Globus pallidus (tissue), 1 donor: ENCODE measurements at regions not wholly inside any gene's neighbourhood (a gene's known extent, or its start where the extent isn't known, plus 50 kb on each side); places are given as distances from the start of the nearest gene placed in this dataset.
"Not testable (repeated sequence)": the region's sequence is repeated elsewhere in the genome, so short reads cannot be mapped to it uniquely, and the experiment has no call there.

Experiments
- DNase-seq: peaks from one replicate; pipeline ENCODE4 v3.0.0-alpha.2; 2015; ENCODE audit warnings: low spot score

DNA sequence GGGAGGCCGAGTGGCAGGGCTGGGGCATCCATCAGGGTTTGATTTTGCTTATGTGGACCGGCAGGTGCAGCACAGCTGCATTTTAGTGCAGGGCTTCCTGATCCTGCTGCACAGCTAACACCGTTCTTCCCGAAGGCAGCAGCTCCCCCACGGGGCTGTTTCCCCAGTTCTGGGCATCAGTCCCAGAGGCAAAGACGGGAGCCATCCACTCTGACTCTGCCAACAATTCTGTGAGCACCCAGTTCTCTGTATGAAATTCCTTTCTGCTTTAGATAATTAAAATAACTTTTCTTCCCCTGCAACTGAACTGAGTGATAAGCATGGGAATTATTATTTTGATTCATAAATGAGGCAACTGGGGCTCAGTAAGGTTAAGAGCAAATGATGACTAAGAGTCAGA lies 262.9 kb upstream of the ATP10A start:
- peak; percentile 15 for DNase-seq

DNA sequence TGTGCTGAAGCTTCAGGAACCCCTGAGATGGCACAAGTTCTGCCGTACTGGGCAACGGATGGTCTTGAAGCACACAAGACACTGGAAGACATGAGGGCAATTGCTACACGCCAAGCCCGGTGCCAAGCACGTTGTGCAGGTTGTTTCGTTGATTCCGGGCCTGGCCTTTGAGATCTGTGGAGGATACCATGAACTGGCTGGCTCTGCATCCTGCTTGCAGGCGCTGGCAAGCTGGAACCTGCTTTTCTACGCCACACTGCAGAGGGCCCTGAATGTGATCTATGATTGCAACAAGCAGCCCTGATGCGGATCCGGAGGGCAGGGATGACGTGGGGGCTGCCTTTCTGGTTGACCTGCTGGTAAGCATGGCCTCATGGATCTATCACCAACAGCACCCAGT lies 262.5 kb upstream of the ATP10A start:
- no peak for DNase-seq

DNA sequence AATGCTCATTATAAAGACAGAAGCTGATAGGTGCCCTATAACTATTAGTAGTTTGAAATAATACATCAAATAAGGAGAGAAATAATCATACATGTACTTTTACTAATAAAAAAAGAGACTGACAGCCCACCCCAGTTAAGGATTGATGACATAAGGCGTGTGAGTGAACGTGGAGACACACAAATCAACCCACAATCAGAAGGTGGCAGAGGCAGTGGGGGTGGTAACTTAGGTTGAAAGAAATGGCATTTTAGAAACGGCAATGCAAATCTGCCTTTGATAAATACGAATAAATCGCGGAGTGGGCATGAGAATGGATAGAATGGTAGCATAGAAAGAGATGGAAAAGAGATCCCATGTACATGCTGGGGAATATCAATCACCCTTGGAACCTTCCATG lies 256.2 kb upstream of the ATP10A start:
- no peak for DNase-seq

DNA sequence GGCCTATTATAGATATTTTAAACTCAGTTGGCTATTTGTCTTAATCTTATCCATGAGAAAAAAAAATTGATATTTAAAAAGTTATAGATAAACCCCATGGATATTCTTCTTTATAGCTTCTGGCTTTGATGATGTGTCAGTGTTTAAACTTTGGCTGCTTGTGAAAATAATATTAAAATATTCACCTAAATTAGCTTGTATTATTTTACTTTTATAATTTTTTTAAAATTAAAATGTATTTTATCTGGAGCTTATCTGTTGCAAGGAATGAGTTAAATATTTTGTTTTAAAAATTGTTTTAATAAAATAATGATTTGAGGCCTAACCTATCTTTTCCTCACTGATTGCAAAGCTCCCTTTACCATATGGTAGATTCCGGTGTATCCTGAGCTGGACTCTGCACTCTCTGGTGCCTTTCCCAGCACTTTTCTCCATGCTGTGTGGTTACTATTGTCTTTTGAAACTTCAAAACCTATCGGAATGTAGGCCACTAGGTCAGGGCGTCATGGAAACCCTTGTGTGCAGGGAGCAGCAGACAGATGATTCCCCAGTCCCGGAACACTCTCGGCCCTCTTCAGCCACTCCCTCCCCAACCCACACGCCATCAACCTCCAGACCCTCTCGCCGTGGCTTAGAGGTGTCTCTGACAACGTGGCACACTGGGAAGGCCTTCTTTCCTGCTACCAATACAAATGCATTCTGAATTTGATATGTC lies 252.3 kb upstream of the ATP10A start:
- DNase-seq: no peak

DNA sequence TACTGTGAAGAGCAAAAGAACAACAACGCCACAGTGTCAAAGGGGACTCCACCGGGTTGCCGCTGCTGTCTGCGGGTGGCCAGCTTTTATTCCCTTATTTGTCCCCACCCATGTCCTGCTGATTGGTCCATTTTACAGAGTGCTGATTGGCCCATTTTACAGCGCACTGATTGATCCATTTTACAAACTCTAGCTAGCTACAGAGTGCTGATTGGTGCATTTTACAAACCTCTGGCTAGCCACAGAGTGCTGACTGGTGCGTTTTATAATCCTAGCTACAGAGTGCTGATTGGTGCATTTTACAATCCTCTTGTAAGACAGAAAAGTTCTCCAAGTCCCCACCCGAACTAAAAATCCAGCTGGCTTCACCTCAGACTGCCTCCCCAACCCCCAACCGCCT lies 251.0 kb upstream of the ATP10A start:
- DNase-seq: not testable (repeated sequence)

DNA sequence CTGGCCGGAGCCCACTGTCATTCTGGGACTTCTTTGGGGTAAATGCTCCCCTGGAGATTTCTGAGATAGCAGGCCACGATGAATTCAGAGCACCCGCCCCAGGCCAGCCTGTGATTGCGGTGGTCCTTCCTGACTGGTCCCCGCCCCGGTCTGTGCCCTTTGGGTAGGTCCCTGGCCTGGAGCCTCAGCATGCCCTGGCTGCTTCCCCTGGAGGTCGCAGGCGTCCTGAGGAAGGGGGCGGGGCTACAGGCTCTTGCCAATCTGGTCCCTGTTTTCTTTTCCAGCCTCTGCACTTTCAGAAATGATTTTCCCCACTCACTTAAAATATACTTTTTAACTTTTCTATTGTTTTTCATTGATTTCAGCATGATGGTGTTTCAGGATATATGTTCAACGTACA lies 250.2 kb upstream of the ATP10A start:
- DNase-seq: no peak

DNA sequence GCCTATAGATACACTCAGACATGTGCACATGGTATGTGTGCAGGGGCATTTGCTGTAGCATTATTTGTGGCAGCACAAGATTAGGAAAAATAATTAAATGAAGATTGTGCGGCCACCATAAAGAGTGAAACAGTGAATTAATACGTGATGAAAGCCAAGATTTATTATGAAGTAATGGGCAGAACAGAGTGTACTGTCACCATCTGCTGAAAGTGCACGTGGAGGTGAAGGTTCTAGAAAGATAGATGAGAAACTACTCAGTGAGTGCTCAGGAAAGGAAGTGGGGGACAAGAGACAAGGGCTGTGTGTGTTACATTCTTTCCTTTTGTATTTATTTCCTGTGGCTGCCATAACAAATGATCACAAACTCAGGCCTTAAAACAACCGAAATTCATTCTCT lies 246.1 kb upstream of the ATP10A start:
- no peak for DNase-seq

DNA sequence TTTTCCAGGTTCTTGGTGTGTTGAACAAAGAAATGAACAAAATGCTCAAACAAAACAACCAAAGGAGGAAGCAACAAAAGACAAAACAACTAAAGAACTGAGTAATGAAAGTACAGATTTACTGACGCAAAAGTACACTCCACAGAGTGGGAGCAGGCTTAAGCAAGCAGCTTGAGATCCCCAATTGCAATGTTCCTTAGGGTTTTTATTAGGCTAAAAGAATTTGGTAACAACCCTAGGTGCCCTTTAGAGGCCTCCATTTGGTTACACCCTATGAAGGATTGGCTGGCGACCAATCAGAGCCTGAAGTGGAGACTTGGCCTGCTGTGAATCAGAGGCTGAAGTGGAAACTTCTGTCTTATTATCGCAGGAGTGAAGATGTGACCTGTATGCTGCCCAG lies 243.4 kb upstream of the ATP10A start:
- no peak for DNase-seq

DNA sequence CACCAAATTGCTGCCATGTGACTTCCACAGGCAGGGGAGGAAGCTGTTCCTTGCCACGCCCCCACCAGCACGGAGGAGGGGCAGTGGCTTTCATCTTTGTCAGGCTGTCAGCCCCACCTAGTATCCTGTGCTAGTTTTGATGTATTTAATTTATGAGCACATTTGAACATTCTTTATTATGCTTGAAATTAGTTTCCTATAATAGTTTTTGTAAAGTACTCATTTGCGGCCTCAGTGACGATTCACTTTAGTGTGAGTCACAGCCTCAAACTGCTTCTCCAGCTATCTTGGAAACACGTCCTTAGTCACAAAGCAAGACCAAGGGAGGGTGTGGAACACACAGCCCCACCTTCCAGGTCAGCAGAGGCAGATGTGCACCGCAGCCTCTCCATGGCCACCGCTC lies 239.9 kb upstream of the ATP10A start:
- no peak for DNase-seq

DNA sequence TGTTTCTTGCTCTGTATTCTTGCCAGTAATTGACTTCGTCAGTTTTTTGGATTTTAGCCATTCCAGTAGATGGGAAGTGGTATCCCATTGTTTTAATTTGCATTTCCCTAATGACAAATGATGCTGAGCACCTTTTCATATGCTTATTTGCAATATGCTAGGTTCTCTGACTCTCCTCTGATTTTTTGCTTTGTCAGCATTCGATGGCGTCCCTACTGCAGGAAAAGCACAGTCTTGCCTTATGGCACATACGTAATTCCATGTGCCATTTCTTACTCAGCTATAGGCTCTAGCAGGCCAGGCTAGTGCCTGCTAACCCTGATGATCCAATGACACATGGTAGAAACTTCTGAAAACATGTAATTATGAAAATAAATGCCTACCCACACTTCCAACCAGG lies 239.2 kb upstream of the ATP10A start:
- DNase-seq: no peak

DNA sequence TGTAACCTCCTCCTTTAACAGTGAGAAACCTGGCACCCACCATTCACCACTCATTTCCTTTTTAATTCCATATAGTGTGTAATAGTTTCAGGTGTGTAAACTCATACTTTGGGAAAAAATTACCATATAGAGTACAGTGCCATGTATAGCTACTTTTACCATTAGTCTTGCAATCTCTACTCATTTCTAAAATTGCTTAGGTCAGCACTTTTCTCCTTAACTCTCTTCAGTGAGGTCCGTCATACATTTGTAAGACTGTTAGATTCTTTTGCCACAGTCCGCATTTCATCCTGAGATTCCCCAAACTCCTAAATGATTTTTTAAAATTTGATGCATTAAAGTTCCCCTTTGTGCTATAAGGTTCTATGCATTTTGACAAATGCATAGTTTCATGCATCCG lies 238.3 kb upstream of the ATP10A start:
- DNase-seq: no peak

DNA sequence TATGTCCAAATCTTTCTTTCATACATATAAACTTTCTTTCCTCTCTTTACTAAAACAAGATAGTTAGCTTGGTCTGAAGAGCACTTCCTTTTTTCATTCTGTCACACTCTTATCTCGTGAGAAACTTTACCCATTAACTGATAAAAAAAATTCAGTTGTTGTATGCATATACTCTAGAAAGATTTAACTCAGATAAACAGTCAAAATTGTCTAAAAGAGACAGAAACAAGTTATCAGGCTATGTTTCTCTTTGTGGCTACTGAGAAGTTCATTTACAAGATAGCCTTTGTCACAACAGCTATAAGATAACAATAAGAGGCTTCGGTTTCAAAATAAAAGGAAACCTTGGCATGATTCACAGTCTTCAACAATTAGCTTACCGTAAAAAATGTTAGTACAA lies 235.7 kb upstream of the ATP10A start:
- DNase-seq: no peak

DNA sequence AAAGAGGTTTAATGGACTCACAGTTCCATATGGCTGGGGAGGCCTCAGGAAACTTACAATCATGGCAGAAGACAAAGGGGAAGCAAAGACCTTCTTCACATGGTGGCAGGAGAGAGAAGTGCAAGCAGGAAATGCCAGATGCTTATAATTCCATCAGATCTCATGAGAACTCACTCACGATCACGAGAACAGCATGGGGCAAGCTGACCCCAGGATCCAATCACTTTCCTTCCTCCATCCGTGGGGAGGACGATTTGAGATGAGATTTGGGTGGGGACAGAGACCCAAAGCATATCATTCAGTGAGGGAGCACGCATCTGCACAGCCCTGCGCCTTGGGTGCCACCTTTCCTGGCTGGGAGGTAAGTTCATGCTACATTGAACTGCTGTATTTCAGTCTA lies 234.1 kb upstream of the ATP10A start:
- DNase-seq: no peak

DNA sequence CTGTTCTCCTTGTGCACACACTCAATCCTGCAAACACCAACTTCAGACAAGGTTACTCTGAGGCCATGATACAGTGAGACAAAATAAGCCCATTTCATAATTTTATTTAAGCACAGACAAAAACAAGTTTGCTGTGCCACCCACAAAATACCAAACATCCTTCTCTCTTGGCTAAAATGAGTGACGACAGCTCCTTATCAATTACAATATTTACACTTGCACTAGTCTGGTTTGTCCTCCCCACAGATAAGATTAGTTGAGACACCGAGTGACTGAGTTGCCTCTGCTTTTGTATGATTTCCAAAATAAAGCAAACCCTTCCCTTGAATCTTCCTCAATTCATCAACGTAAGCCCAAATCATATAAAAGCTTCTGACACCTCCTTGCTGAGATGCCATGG lies 233.5 kb upstream of the ATP10A start:
- no peak for DNase-seq

DNA sequence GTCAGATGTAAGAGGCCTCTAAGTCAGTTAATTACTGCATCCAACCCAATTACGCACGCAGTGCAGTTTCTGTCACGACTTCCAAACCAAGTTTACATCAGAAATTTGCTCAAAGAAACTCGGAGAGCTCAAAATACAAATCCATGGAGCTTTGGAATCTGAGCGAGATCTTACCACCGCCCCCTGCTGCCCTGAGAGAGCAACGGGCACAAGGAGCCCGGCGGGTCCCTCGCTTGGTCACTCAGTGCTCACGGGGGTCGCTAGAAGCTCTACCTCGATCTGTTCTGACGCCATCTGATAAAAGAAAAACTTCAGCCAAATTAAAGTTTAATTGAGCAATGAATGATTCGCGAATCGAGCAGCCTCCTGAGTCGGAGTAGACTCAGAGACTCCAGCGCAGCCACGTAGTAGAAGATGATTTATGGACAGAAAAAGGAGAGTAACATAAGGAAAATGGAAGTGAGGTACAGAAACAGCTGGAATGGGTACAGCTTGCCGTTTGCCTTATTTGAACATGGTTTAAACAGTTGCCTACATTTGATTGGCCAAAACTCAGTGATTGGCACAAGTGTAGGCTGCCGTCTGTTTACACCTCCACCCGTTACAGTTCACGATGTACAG lies 232.7 kb upstream of the ATP10A start:
- DNase-seq: no peak

DNA sequence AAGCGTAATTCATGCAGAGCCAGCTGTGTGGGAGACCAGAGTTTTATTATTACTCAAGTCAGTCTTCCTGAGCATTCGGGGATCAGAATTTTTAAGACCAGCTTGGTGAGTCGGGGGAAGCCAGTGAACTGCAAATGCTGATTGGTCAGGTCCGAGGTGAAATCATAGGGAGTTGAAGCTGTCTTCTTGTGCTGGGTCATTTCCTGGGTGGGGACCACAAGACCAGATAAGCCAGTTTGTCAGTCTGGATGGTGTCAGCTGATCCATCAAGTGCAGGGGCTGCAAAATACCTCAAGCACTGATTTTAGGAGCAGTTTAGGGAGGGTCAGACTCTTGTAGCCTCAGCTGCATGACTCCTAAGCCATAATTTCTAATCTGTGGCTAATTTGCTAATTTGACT lies 228.1 kb upstream of the ATP10A start:
- no peak for DNase-seq

DNA sequence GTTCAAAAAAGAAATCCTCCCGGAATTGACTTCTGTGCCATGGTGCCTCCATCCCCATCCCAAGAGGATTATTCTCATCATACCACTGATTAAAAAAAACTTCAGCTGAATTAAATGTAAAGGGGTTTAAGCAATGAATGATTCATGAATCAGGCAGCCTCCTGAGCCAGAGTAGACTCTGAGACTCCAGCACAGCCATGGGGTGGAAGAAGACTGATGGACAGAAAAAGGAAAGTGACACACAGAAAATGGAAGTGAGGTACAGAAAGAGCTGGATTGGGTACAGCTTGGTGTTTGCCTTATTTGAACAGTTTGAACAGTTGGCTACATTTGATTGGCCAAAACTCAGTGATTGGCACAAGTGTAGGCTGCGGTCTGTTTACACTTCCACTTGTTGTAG lies 224.8 kb upstream of the ATP10A start:
- no peak for DNase-seq

DNA sequence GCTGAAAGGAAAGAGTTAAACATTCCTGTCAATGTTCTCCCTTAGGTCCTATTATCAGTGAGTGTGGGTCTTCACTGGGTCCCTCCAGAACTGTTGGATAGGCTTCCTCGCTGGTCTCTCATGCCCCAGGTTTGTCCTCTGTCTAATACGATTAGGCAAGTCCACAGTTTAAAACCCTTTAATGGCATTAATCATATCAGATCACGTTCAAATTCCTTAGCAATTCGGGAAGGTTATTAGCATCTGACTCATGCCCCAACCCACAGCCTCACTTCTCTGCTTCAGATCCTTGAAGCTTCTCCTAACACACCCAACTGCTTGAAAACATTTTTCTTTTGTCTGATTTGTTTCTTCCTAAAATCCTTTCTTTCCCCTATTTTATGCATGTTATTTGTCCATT lies 224.3 kb upstream of the ATP10A start:
- no peak for DNase-seq

DNA sequence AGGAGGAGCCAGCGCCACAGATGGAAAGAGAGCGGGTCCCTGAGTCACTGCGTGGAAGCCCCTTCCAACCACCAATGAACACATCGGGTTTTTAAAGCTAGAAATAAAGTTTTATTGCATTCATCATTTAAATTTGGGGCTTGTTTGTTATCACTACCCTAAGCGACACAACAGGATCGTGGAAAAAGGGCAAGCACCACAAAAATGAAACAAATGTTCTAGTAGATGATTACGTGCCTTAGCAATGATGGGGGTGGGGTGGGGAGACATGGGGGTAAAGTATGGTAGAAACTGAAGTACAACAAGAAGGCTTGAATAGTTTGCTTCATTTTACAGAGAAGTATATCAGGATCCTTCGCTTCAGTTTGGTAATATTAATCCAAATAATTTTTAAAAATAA lies 221.6 kb upstream of the ATP10A start:
- no peak for DNase-seq

DNA sequence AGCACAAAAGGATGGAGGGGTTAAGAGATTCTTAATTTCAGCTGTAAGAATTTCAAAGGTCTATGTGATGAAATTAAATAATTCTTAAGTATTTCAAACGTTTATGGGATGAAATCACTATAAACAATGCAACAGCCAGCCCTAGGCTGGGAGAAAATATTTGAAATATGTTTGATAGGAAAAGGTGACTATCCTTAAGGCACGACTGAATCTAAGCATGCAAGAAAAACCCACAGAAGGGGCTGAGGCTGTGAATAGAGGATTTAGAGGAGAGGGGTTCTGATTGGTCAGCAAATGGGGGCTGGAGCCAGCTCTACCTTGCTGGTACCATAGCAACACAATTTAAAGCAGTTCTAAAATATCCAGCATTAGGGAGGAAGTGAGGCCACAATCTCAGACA lies 220.8 kb upstream of the ATP10A start:
- DNase-seq: no peak

DNA sequence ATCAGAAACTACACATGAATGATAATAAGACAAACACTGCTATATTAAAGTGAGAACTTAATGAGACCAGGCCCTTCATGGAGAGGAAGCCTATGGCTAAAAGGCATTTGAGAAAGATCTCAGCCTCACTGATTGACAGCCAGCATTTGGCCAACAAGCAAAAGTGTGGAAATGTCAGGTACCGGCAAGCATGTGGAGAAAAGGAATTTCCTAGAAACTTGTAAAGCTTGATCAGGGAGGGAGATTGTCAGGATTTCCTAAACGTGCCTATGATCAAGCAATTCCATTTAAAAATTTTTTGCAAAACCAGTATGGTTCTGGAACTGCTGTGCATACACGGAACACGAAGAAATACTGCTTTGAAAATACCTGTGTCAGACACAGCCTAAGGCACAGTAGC lies 220.3 kb upstream of the ATP10A start:
- no peak for DNase-seq

DNA sequence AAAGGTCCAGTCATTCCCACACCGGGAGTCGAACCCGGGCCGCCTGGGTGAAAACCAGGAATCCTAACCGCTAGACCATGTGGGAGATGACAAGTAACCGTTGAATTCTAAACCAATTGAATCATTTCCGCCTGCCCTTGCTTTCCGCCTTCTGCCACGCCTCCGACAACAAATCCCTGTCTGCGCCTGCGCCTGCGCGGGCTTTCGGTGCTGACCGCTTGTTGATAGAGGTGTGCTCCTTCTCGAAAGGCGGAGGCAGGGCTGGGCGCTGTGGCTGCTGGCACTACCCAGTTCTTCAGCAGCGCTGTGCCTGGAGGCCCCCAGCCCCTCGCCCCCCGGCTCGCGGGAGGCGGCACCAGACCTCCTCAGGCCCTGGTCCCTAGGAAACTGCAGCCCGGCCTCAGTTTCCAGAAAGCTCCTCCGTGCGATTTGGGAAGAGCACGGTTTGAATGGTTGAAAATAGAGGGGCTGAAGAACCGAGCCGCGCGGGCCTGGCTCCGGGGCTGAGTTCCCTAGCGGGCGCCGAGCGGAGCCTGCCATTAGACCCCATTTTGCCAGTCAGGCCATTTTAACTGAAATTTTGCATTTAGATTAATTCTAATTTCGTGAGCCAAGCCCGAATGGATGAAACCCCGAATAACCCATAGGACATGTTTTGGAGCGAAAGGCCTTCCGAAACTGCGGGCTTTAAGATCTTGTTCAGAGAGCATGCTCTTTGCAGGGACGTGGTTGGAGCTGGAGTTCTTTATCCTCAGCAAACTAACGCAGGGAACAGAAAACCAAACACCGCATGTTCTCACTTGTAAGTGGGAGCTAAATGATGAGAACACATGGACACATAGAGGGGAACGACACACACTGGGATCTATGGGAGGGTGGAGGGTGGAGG lies 219.3 kb upstream of the ATP10A start:
- DNase-seq: peak; percentile 96

DNA sequence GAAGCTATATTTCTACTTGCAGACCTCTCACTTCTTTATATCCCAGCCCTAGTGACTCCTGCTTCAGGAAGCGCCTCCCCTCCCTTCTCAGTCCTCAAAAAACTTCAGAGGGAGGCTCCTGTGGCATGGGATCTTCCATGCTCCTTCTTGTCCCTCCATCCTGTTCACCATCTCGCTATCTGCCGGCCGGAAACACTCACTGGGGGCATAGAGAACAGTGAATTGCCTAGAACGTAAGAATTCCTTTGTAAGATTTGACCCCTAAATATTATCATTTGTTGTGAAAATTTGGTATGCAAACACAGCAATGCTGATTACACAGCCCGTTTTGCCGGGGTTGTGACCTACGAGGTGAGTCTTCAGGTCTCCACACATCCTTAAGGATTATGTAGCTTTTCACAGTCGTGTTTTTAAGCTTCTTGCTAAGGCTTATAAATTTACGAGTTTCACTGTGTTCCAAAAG lies 218.7 kb upstream of the ATP10A start:
- no peak for DNase-seq
